ENCODE measurements at regions not wholly inside any gene's neighbourhood (a gene's known extent, or its start where the extent isn't known, plus 50 kb on each side); places are given as distances from the start of the nearest gene placed in this dataset.

DNA sequence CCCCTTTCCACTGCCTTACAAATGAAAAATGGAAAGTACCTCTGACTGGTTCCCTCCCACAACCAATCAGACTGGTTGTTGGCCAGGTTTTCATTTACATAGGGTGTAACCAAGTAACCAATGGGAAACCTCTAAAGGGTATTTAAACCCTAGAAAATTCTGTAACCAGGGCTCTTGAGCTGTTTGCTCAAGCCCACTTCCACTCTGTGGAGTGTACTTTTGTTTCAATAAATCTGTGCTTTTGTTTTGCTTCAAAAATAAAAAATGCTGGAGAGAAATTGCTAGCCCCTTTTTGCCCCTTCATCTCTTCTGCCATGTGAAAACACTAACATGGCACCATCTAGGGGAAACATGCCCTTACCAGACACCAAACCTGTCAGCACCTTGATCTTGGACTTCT is 129.5 kb downstream of the AHR start:
- no peak overlapping the region for H3K27ac Mint-ChIP-seq
- DNase-seq (no peak), ATAC-seq (no peak)
- H3K4me1 Mint-ChIP-seq (ENCODE audit: low read depth) = no peaks in the 10 kb centered on the region
- ChIA-PET CTCF (interaction anchor here (1.3 kb wide), 1 partner anchor 43 kb away, joined by 3 read pairs; no protein-coding TSS in a partner anchor), POLR2A (no interaction called here)
- peaks cover 3% of the 10 kb centered on the region for H3K9me3 Mint-ChIP-seq
- TF ChIP-seq, protein P1, sequence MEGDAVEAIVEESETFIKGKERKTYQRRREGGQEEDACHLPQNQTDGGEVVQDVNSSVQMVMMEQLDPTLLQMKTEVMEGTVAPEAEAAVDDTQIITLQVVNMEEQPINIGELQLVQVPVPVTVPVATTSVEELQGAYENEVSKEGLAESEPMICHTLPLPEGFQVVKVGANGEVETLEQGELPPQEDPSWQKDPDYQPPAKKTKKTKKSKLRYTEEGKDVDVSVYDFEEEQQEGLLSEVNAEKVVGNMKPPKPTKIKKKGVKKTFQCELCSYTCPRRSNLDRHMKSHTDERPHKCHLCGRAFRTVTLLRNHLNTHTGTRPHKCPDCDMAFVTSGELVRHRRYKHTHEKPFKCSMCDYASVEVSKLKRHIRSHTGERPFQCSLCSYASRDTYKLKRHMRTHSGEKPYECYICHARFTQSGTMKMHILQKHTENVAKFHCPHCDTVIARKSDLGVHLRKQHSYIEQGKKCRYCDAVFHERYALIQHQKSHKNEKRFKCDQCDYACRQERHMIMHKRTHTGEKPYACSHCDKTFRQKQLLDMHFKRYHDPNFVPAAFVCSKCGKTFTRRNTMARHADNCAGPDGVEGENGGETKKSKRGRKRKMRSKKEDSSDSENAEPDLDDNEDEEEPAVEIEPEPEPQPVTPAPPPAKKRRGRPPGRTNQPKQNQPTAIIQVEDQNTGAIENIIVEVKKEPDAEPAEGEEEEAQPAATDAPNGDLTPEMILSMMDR (IDR thresholded peaks at IDR 0.05) = no peak
- H3K36me3 Mint-ChIP-seq (ENCODE audit: low read depth) = no peaks in the 10 kb centered on the region
- intact Hi-C loops (cut with micrococcal nuclease) = no loop called here
- no peak overlapping the region for H3K4me3 Mint-ChIP-seq
- H3K27me3 Mint-ChIP-seq = peaks cover 4% of the 10 kb centered on the region

DNA sequence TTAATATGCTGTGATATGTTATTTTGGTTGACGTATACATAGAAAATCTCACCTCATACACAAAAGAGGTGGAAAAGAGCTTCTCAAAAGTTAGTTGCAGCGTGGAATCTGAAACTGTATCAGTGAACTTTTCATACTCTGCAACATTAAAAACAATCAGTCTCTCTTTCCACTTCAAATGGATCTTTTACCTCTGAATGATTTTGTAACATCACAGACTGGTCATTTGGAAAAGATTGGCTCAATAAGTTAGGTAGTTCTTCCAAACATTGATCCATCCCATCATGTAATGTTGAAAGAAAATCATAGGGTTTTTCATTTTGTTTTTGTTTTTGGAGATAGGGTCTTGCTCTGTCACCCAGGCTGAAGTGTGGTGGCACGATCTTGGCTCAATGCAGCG is 131.1 kb downstream of the AHR start:
- intact Hi-C loops (cut with micrococcal nuclease) = no loop called here
- ATAC-seq = no peak
- CTCF ChIA-PET = no interaction called here
- Mint-ChIP-seq H3K9me3 (peaks cover 3% of the 10 kb centered on the region), H3K4me1 (ENCODE audit: low read depth) (no peaks in the 10 kb centered on the region), H3K27ac (no peak overlapping the region), H3K27me3 (peaks cover 4% of the 10 kb centered on the region), H3K36me3 (ENCODE audit: low read depth) (no peaks in the 10 kb centered on the region), H3K4me3 (no peak overlapping the region)
- DNase-seq = no peak
- POLR2A ChIA-PET = no interaction called here
- TF ChIP-seq, protein P1 (IDR thresholded peaks at IDR 0.05) = no peak

DNA sequence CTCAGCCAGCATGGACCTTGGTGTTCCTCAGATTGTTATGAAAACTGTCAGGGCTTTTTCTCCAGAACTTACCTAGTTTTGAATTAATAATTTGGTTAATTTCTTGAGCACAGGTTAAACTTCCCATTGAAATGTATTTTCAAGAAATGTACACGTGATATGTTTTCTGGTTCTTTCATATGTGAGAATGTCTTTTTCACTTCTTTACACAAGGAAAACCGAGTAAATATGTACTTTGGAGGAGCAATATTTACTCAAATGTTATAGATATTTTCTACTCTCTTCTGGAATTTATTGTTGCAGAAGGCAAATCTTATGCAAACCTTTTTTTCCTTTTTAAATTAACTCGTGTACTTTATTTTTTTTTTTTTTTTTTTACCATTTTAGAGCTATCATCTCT is 134.3 kb downstream of the AHR start:
- no peak for DNase-seq
- no peaks in the 10 kb centered on the region for H3K36me3 Mint-ChIP-seq (ENCODE audit: low read depth)
- intact Hi-C loops (cut with micrococcal nuclease) = loop anchor here (10.0 kb wide), 1 partner anchor 128 kb away; no protein-coding TSS in a partner anchor
- peaks cover 2% of the 10 kb centered on the region for H3K27me3 Mint-ChIP-seq
- H3K4me1 Mint-ChIP-seq (ENCODE audit: low read depth) = no peaks in the 10 kb centered on the region
- TF ChIP-seq, protein P1 (IDR thresholded peaks at IDR 0.05) = no peak
- no peak overlapping the region for H3K4me3 Mint-ChIP-seq
- H3K27ac Mint-ChIP-seq = no peak overlapping the region
- H3K9me3 Mint-ChIP-seq = no peaks in the 10 kb centered on the region
- POLR2A ChIA-PET = no interaction called here
- CTCF ChIA-PET = no interaction called here
- no peak for ATAC-seq

DNA sequence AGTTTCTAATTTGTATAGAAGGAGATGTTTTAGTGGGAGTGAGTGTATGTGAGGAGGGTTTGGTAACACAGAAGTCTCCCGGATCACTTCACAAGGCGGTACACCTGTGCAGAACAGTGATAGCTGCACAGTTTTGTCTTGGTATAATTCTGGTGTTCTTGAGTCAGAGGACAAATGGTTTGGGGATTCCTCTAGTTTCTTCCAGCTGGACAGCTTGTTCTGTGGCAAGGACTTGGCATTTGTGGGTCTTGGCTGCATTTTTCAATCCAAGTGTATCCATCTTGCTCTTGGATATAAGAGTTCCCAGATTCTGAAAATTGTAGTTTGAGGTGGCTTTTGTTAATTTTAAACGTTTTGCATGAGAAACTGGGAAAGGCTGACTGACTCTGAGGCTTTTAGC is 135.7 kb downstream of the AHR start:
- intact Hi-C loops (cut with micrococcal nuclease) = loop anchor here (10.0 kb wide), 1 partner anchor 129 kb away; no protein-coding TSS in a partner anchor
- CTCF ChIA-PET = no interaction called here
- ATAC-seq = no peak
- POLR2A ChIA-PET = no interaction called here
- TF ChIP-seq, protein P1 (IDR thresholded peaks at IDR 0.05) = no peak
- Mint-ChIP-seq H3K4me1 (ENCODE audit: low read depth) (peaks cover 9% of the 10 kb centered on the region), H3K4me3 (no peak overlapping the region), H3K9me3 (no peaks in the 10 kb centered on the region), H3K27me3 (peaks cover 2% of the 10 kb centered on the region), H3K36me3 (ENCODE audit: low read depth) (no peaks in the 10 kb centered on the region), H3K27ac (no peak overlapping the region)
- no peak for DNase-seq

DNA sequence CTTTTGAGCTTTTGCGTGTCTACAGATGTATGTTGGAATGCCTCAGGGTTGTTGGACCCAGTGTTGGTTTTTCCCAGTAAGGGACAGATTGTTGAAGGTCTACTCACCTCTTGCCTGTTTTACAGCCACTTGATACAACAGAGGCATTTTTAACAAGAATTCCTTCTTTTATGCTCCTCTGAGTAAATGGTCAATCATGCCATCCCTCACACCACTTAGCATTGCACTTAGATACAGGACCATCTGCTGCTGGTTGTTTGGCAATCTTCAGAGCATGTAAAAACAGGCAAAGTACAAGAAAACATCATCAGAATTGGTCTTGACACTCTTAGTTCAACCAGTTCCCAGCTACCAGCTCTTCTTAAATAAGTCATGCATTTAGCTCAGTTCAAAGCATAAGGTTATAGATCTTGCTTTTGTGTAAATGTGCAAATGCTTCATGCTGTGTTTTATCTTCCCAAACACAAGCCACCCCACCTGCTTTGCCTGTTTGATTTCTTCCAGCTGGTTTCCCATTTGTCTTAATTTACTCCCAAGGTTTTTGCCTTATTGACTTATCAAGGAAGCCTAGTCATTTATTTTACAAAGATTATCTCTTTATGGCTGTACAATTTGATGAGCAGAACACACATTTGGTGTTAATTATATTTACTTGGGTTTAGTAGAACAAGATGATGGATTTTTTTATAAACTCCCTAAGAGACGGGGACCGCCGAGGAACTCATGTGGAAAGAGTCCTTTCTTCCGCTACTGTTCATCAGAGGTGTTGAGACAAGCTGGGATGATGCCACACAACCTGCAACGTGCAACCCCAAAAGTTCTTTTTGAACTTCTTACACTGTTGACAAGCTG is 136.6 kb downstream of the AHR start:
- ChIA-PET CTCF (no interaction called here), POLR2A (no interaction called here)
- Mint-ChIP-seq H3K4me3 (no peak overlapping the region), H3K36me3 (ENCODE audit: low read depth) (no peaks in the 10 kb centered on the region), H3K9me3 (no peaks in the 10 kb centered on the region), H3K27ac (no peak overlapping the region), H3K4me1 (ENCODE audit: low read depth) (peaks cover 13% of the 10 kb centered on the region), H3K27me3 (peaks cover 2% of the 10 kb centered on the region)
- intact Hi-C loops (cut with micrococcal nuclease) = loop anchor here (10.0 kb wide), 1 partner anchor 130 kb away; no protein-coding TSS in a partner anchor
- DNase-seq (no peak), ATAC-seq (no peak)
- TF ChIP-seq, protein P1 (IDR thresholded peaks at IDR 0.05) = no peak
